GM23248 (cell line): ENCODE measurements at regions not wholly inside any gene's neighbourhood (a gene's known extent, or its start where the extent isn't known, plus 50 kb on each side); places are given as distances from the start of the nearest gene placed in this dataset.
"Not testable (repeated sequence)": the region's sequence is repeated elsewhere in the genome, so short reads cannot be mapped to it uniquely, and the experiment has no call there.

ENCODE experiments used
- DNase-seq: peaks from one replicate; pipeline ENCODE4 v3.0.0-alpha.2; 2015
- H2AFZ ChIP-seq: fragments of 200-600 bp; sonication (generic); 2 replicates; pipeline ENCODE4 v1.6.1; 2016; ENCODE audit warnings: antibody characterized with exemption
- H3F3A ChIP-seq: fragments of 200-600 bp; sonication (generic); 2 replicates; pipeline ENCODE4 v1.6.1; 2016; ENCODE audit warnings: mild to moderate bottlenecking, antibody characterized with exemption, mixed run types; ENCODE audit not compliant: insufficient read depth
- H3K27ac ChIP-seq: fragments of 200-600 bp; sonication (generic); 2 replicates; pipeline ENCODE4 v1.5.1; 2016; ENCODE audit warnings: mild to moderate bottlenecking
- H3K27me3 ChIP-seq: fragments of 200-600 bp; sonication (generic); replicated peaks from 2 replicates; pipeline ENCODE4 v1.6.1; 2016; ENCODE audit warnings: mild to moderate bottlenecking; ENCODE audit not compliant: insufficient read depth
- H3K36me3 ChIP-seq: fragments of 200-600 bp; sonication (generic); 2 replicates; pipeline ENCODE4 v1.6.1; 2016; ENCODE audit warnings: low read depth, mild to moderate bottlenecking
- H3K4me1 ChIP-seq: fragments of 200-600 bp; sonication (generic); 2 replicates; pipeline ENCODE4 v1.6.1; 2016; ENCODE audit warnings: mild to moderate bottlenecking; ENCODE audit not compliant: insufficient read depth
- H3K4me2 ChIP-seq: fragments of 200-600 bp; sonication (generic); one replicate; pipeline ENCODE4 v1.6.1; 2016; ENCODE audit warnings: mild to moderate bottlenecking; ENCODE audit not compliant: unreplicated experiment
- H3K4me3 ChIP-seq: fragments of 200-600 bp; sonication (generic); 2 replicates; pipeline ENCODE4 v1.5.1; 2016; ENCODE audit warnings: mild to moderate bottlenecking
- H3K79me2 ChIP-seq: fragments of 200-600 bp; sonication (generic); 2 replicates; pipeline ENCODE4 v1.6.1; 2016; ENCODE audit warnings: mild to moderate bottlenecking; ENCODE audit not compliant: insufficient read depth
- H3K9ac ChIP-seq: fragments of 200-600 bp; sonication (generic); 2 replicates; pipeline ENCODE4 v1.6.1; 2016; ENCODE audit warnings: mild to moderate bottlenecking
- H3K9me2 ChIP-seq: fragments of 200-600 bp; sonication (generic); 2 replicates; pipeline ENCODE4 v1.6.1; 2016; ENCODE audit warnings: mixed run types, mild to moderate bottlenecking, moderate library complexity; ENCODE audit not compliant: insufficient read depth
- H3K9me3 ChIP-seq: fragments of 200-600 bp; sonication (generic); one replicate; pipeline ENCODE4 v1.6.1; 2017; ENCODE audit warnings: low read depth
- H4K20me1 ChIP-seq: fragments of 200-600 bp; sonication (generic); 2 replicates; pipeline ENCODE4 v1.6.0; 2016; ENCODE audit not compliant: insufficient read depth
- EZH2 ChIP-seq: fragments of 200-600 bp; sonication (generic); IDR thresholded peaks from 2 replicates; pipeline ENCODE4 v1.6.1; 2018; ENCODE audit warnings: antibody characterized with exemption, mild to moderate bottlenecking; ENCODE audit not compliant: insufficient read depth, poor library complexity, severe bottlenecking
- EZH2phosphoT487 ChIP-seq: fragments of 200-600 bp; sonication (generic); IDR thresholded peaks from 2 replicates; pipeline ENCODE4 v1.6.1; 2018; ENCODE audit warnings: antibody characterized with exemption, moderate library complexity, mild to moderate bottlenecking, low read depth; ENCODE audit not compliant: insufficient read depth
- WGBS, 2 experiments: methylation state at CpG; one replicate each; pipeline ENCODE4 v1.1.6; 2015 to 2017; ENCODE audit warnings: low lambda C conversion rate in 2 of 2, low coverage in 1 of 2; ENCODE audit errors: missing lambda C conversion rate in 2 of 2; 5-methylcytosine and 5-hydroxymethylcytosine counted together
- in situ Hi-C: fragments of 300-500 bp; cut with MboI; formaldehyde crosslinking; loops from 2 replicates; pipeline ENCODE4 v1.15.0; 2020

- Histone ChIP-seq H3K27ac (no peak overlapping the region), H3K4me1 (no peaks in the 10 kb centered on the region), H3K9ac (no peak overlapping the region), H3K9me2 (no peaks in the 10 kb centered on the region), H3K9me3 (no peaks in the 10 kb centered on the region), H3K27me3 (no peaks in the 10 kb centered on the region), H3K79me2 (no peaks in the 10 kb centered on the region), H3K36me3 (no peaks in the 10 kb centered on the region), H3F3A (no peaks in the 10 kb centered on the region), H3K4me3 (no peak overlapping the region), H2AFZ (no peak overlapping the region), H3K4me2 (no peak overlapping the region), H4K20me1 (no peaks in the 10 kb centered on the region)
- TF ChIP-seq EZH2phosphoT487: no peak
- no peak for TF ChIP-seq EZH2
- no peak for DNase-seq
- 40 to 43% methylated on average over 6 of the region's 6 CpGs for WGBS, 2 experiments
- in situ Hi-C loops: no loop called here
Observed at GRCh38 chr15:23761386-23761785, 74.3 kb upstream of the NDN start.

- no peak overlapping the region for H3K4me3 ChIP-seq
- no peaks in the 10 kb centered on the region for H3K9me2 ChIP-seq
- H3K4me2 ChIP-seq: no peak overlapping the region
- no peaks in the 10 kb centered on the region for H3K36me3 ChIP-seq
- H3K27ac ChIP-seq: no peak overlapping the region
- H3K4me1 ChIP-seq: no peaks in the 10 kb centered on the region
- no peak for TF ChIP-seq EZH2phosphoT487
- no peak for TF ChIP-seq EZH2
- H2AFZ ChIP-seq: no peak overlapping the region
- 19 to 32% methylated on average over 5 to 8 of the region's 8 CpGs for whole genome bisulfite sequencing, 2 experiments
- in situ Hi-C loops: no loop called here
- no peaks in the 10 kb centered on the region for H4K20me1 ChIP-seq
- no peaks in the 10 kb centered on the region for H3K27me3 ChIP-seq
- no peaks in the 10 kb centered on the region for H3F3A ChIP-seq
- DNase-seq: no peak
- no peaks in the 10 kb centered on the region for H3K79me2 ChIP-seq
- H3K9ac ChIP-seq: no peak overlapping the region
- no peaks in the 10 kb centered on the region for H3K9me3 ChIP-seq
Observed at GRCh38 chr15:23762026-23762425, 74.9 kb upstream of the NDN start.

GRCh38 chr15:23763021-23763420, 75.9 kb upstream of the NDN start:
- Histone ChIP-seq H3K9ac (no peak overlapping the region), H3K4me1 (no peaks in the 10 kb centered on the region), H3K27me3 (no peaks in the 10 kb centered on the region), H3F3A (no peaks in the 10 kb centered on the region), H2AFZ (no peak overlapping the region), H3K4me2 (no peak overlapping the region), H3K79me2 (no peaks in the 10 kb centered on the region), H3K4me3 (no peak overlapping the region), H3K9me3 (no peaks in the 10 kb centered on the region), H3K27ac (no peak overlapping the region), H3K9me2 (no peaks in the 10 kb centered on the region), H4K20me1 (no peaks in the 10 kb centered on the region), H3K36me3 (no peaks in the 10 kb centered on the region)
- in situ Hi-C loops: no loop called here
- TF ChIP-seq EZH2phosphoT487 (no peak), EZH2 (no peak)
- no peak for DNase-seq
- 51 to 56% methylated on average over 9 of the region's 9 CpGs for WGBS, 2 experiments

- H3K9me3 ChIP-seq: no peaks in the 10 kb centered on the region
- no peak overlapping the region for H3K9ac ChIP-seq
- 9 to 11% methylated on average over 3 of the region's 3 CpGs for WGBS, 2 experiments
- no peaks in the 10 kb centered on the region for H3K36me3 ChIP-seq
- H3K79me2 ChIP-seq: no peaks in the 10 kb centered on the region
- no peak for DNase-seq
- no peaks in the 10 kb centered on the region for H3K4me1 ChIP-seq
- no peak overlapping the region for H2AFZ ChIP-seq
- H3K4me2 ChIP-seq: no peak overlapping the region
- no peaks in the 10 kb centered on the region for H3K27me3 ChIP-seq
- H4K20me1 ChIP-seq: no peaks in the 10 kb centered on the region
- no peak overlapping the region for H3K4me3 ChIP-seq
- in situ Hi-C loops: no loop called here
- H3K27ac ChIP-seq: no peak overlapping the region
- no peaks in the 10 kb centered on the region for H3F3A ChIP-seq
- H3K9me2 ChIP-seq: no peaks in the 10 kb centered on the region
- TF ChIP-seq EZH2: no peak
- no peak for TF ChIP-seq EZH2phosphoT487
Observed at GRCh38 chr15:23764306-23764705, 77.2 kb upstream of the NDN start.

- H3F3A ChIP-seq: no peaks in the 10 kb centered on the region
- H4K20me1 ChIP-seq: no peaks in the 10 kb centered on the region
- no peaks in the 10 kb centered on the region for H3K36me3 ChIP-seq
- 16 to 17% methylated on average over 4 of the region's 4 CpGs for WGBS, 2 experiments
- DNase-seq: no peak
- in situ Hi-C loops: no loop called here
- no peaks in the 10 kb centered on the region for H3K4me1 ChIP-seq
- no peaks in the 10 kb centered on the region for H3K79me2 ChIP-seq
- H3K4me3 ChIP-seq: no peak overlapping the region
- H3K9me2 ChIP-seq: no peaks in the 10 kb centered on the region
- H2AFZ ChIP-seq: no peak overlapping the region
- H3K9me3 ChIP-seq: no peaks in the 10 kb centered on the region
- no peak overlapping the region for H3K9ac ChIP-seq
- H3K4me2 ChIP-seq: no peak overlapping the region
- TF ChIP-seq EZH2phosphoT487 (no peak), EZH2 (no peak)
- H3K27ac ChIP-seq: no peak overlapping the region
- no peaks in the 10 kb centered on the region for H3K27me3 ChIP-seq
Observed at GRCh38 chr15:23764716-23765115, 77.6 kb upstream of the NDN start.

- H3K9ac ChIP-seq, H3F3A ChIP-seq, H3K27ac ChIP-seq, H3K9me3 ChIP-seq, H3K4me3 ChIP-seq, H2AFZ ChIP-seq, H3K79me2 ChIP-seq, H3K9me2 ChIP-seq, H3K27me3 ChIP-seq, H3K36me3 ChIP-seq, H3K4me2 ChIP-seq, H3K4me1 ChIP-seq, in situ Hi-C loops, H4K20me1 ChIP-seq, DNase-seq: not testable (repeated sequence)
- WGBS, 2 experiments: 10 to 29% methylated on average over 2 of the region's 2 CpGs
Observed at GRCh38 chr15:23766779-23767178, 79.7 kb upstream of the NDN start.
